Right lung (tissue), 2 donors: ENCODE measurements at regions not wholly inside any gene's neighbourhood (a gene's known extent, or its start where the extent isn't known, plus 50 kb on each side); places are given as distances from the start of the nearest gene placed in this dataset.
"Not testable (repeated sequence)": the region's sequence is repeated elsewhere in the genome, so short reads cannot be mapped to it uniquely, and the experiment has no call there.

ENCODE experiments used
- DNase-seq, 2 donors: peaks; one replicate each; pipeline ENCODE4 v3.0.0-alpha.2; 2013

DNA sequence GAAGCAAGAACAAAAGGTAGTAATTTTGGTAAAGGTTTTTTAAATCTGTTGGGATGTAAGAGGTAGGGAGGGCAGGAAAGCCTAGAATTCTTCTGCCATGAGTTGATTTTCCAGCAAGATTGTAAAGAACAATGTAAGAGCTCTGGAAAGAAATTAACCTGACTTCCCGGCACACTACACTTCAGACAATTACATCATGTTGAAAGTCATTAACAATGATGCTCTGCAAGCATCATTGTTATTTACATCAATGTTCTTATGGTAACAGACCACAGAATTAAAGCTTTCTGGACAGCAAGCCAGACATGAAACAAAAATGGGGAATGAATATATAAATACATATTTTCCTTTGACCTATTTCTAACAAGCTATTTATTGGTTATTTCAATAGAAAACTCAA is 342.2 kb downstream of the CEP170 start:
- not testable (repeated sequence) for DNase-seq

DNA sequence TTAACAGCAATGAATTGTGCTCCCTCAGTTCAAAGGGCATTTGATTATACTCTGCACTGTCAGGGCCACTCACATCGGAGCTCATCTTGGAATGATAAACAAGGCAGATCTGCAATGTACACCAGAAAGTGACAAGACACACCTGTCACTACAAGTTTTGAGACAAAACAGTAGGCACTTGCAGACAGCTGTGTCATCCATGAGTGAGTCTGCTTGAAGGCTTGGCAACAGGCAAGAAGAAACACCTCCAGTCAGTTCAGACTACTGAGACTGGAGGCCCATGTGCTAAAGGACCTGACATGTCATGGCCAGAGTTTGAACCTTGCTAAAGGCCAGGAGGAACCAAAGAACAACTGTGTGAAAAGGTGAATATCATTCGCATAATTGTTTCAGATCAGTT is 354.5 kb downstream of the CEP170 start:
- DNase-seq: not testable (repeated sequence)

- peak in 1 of 2 donors; percentile 1 for DNase-seq
Measured at GRCh38 chr1:242890192-242890741, 364.8 kb downstream of the CEP170 start.

DNA sequence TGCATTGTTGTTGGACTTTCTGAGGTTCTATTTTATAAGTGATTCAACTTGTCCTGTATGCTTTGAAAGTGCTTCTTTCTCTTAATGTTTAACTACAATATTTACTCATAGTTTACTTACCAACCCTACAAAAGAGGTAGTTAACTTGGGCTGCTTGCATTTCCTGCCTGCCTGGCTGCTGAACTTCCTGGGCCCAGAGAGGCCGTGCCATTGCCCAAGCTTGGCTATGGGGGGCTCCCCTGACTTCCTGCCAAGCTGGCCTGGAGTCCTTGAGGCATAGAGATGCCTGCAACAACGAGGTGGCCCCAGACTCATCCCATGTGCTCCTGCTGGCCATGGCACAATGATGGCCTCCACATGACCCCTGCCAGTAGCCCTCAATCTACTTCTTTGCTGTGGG is 361.6 kb upstream of the PLD5 start:
- DNase-seq: no peak

DNA sequence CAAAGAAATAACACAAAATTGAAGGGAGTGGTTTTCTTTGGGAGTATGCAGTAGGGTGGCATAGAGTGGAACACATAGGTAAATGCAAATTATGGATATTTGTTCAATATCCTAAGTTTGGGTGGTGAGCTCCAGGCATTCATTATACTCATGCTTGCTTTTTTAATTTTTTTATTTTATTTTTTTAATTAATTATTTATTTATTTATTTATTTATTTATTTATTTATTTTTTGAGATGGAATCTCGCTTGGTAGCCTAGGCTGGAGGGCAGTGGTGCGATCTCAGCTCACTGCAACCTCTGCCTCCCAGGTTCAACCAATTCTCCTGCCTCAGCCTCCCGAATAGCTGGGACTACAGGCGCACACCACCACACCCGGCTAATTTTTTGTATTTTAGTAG is 355.5 kb upstream of the PLD5 start:
- not testable (repeated sequence) for DNase-seq

GRCh38 chr1:242877743-242878142 is 353.2 kb upstream of the PLD5 start:
- no peak for DNase-seq

GRCh38 chr1:242877229-242877628 is 352.7 kb upstream of the PLD5 start:
- no peak for DNase-seq

GRCh38 chr1:242876030-242876429 is 351.5 kb upstream of the PLD5 start:
- DNase-seq: no peak

DNA sequence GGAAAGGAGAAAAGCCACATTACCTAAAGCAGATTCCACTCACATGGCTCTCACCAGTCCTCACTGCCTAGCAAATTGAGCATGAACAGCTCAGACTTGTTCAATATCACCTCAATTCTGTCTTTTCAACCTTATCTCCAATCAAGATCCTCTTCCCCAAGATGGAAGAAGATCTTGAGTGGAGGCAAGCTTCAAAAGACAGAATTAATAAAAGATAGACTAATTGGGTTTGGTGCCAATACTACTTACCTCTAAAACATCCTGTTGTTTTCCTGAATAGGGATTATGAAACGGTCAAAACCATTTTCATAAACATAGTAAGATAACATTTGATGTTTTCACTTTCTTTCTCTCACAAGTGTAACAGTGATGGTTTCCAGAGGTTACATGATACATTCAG is 349.2 kb upstream of the PLD5 start:
- DNase-seq: no peak

- DNase-seq: no peak
Measured at GRCh38 chr1:242872521-242872920, 348.0 kb upstream of the PLD5 start.

- DNase-seq: no peak
Measured at GRCh38 chr1:242871471-242872030, 347.1 kb upstream of the PLD5 start.

DNA sequence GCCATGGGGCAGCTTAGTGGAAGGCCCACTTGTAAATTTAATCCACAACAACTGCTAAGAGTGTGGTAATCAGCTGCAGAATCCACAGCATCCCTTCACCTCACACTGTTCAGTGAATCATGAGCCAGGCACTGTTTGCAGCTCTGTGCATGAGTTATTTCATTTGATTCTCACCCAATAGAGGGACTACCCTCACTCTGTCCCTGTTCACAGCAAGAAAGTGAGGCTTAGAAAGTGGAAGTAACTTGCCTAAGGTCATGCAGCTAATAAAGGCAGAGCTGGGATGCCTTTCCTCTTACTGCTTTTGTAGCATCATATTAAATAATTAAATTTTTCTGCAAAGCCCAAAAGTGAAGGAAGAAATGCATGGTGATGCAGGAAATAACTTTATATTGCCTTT is 346.5 kb upstream of the PLD5 start:
- no peak for DNase-seq

- no peak for DNase-seq
Measured at GRCh38 chr1:242856289-242856688, 331.8 kb upstream of the PLD5 start.

DNA sequence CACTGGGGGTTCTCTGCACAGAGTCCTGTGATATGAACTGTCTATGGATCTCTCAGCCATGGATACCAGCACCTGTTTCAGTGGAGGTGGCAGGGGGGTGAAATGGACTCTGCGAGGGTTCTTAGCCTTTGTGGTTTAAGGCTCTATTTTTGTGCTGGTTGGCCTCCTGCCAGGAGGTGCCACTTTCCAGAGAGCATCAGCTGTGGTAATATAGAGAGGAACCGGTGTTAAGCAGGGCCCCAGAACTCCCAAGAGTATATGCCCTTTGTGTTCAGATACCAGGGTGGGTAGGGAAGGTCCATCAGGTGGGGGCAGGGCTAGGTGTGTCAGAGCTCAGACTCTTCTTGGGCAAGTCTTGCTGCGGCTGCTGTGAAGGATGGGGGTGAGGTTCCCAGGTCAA is 330.0 kb upstream of the PLD5 start:
- no peak for DNase-seq

DNA sequence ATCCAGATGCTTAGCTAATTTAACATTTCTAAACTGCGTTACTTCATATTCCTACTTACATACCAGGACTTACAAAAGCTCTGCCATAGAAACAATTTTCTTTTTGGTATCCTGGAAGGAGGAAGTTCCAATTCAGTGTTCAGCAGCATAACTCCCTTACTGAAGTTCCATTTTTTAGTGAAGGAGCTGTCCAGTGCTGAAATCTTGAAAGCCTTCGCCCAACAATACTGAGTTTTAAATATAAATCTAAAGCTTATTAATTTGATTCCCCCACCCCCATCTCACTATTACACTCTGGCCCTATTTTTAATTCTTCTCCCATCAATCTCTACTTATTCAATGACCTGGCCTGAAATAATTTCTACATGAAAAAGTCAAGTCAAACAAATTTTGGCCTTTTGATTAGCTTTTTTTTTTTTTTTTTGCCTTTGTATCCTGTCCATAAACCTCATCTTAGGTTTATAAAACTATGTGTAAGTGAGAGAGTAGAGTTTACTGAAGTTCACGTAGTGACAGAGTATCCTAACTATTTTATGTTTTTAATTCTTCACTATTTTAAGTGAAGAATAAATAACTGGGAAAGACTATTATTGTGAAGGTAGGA is 323.0 kb upstream of the PLD5 start:
- DNase-seq: peak in 1 of 2 donors; percentile 10

GRCh38 chr1:242842094-242842493 is 317.6 kb upstream of the PLD5 start:
- no peak for DNase-seq

DNA sequence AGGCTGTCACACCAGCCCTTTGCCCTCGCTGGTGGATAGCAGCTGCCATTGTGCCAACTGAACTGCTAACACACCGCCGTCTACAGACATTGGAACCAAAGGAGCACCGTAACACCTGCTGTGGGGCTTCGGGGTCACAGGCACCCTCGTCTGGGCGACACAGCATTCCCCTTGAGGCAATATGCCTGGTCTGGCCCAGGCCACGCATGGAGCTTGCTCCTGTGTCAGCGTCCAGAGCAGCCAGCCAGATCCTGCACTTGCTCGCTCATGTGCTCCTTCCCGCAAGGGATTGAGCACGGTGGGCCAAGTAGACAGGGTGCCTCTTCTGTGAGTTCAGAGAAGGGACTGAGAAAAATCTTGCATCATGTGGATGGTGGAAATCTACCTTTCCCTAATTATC is 314.6 kb upstream of the PLD5 start:
- DNase-seq: no peak

DNA sequence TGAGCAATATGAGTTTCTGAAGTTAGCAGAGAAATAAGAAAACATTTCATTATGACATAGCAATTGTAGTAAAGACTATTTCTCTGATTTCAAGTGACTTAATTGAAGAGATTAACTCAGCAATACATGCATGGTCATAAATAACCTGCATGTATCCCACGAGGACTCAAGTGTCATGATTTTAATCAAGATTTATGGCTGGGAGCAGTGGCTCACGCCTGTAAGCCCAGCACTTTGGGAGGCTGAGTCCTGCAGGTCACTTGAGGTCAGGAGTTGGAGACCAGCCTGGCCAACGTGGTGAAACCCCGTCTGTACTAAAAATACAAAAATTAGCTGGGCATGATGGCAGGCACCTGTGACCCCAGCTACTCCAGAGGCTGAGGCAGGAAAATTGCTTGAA is 311.9 kb upstream of the PLD5 start:
- no peak for DNase-seq

DNA sequence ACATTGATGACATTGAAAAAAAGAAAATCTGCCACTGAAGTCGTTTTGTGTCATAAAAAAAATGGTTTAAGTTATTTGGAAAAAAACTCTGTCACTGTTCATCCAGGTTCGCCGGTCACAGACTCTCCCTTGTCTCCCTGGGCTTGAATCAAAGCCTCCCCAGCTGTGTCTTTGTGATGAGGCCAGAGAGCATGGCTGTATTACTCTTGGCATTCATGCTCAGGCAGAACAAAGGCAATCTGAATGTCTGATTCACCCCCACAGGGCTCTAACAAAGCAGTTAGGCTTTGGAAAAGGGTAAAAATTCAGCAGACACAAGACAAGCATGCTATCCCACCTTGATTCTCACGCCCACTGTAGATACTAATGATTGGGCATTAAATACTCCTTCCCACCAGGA is 304.3 kb upstream of the PLD5 start:
- DNase-seq: no peak

GRCh38 chr1:242828199-242828598 is 303.7 kb upstream of the PLD5 start:
- no peak for DNase-seq

GRCh38 chr1:242827538-242827937 is 303.0 kb upstream of the PLD5 start:
- no peak for DNase-seq

- no peak for DNase-seq
Measured at GRCh38 chr1:242826701-242827336, 302.3 kb upstream of the PLD5 start.

- no peak for DNase-seq
Measured at GRCh38 chr1:242824435-242824834, 299.9 kb upstream of the PLD5 start.
